ENCODE measurements at regions not wholly inside any gene's neighbourhood (a gene's known extent, or its start where the extent isn't known, plus 50 kb on each side); places are given as distances from the start of the nearest gene placed in this dataset.

- Mint-ChIP-seq H3K4me1 (peaks cover 3% of the 10 kb centered on the region), H3K27ac (no peak overlapping the region), H3K9me3 (peaks cover 14% of the 10 kb centered on the region), H3K36me3 (peaks cover 3% of the 10 kb centered on the region), H3K4me3 (no peak overlapping the region), H3K27me3 (ENCODE audit: insufficient read depth, low read depth) (no peaks in the 10 kb centered on the region)
- TF ChIP-seq EZH2 (IDR thresholded peaks at IDR 0.05) (no peak), EZH2phosphoT487 (IDR thresholded peaks at IDR 0.05) (no peak), CTCF (IDR thresholded peaks at IDR 0.05) (no peak)
- Histone ChIP-seq H4K20me1 (ENCODE audit: low read depth) (no peaks in the 10 kb centered on the region), H3K36me3 (no peaks in the 10 kb centered on the region), H3K4me1 (no peaks in the 10 kb centered on the region), H3K4me3 (no peak overlapping the region), H3K79me2 (ENCODE audit: low read depth) (no peaks in the 10 kb centered on the region), H3K9me3 (ENCODE audit: low read depth) (no peaks in the 10 kb centered on the region), H3K9ac (no peak overlapping the region), H3K27me3 (no peaks in the 10 kb centered on the region), H3K27ac (no peak overlapping the region), H3F3A (ENCODE audit: low read depth) (no peaks in the 10 kb centered on the region), H2AFZ (replicated peaks) (no peak overlapping the region), H3K4me2 (no peak overlapping the region)
- DNase-seq (ENCODE audit: low spot score) = no peak
Observed at GRCh38 chr9:80804873-80805272, 884.5 kb downstream of the TLE1 start.

DNA sequence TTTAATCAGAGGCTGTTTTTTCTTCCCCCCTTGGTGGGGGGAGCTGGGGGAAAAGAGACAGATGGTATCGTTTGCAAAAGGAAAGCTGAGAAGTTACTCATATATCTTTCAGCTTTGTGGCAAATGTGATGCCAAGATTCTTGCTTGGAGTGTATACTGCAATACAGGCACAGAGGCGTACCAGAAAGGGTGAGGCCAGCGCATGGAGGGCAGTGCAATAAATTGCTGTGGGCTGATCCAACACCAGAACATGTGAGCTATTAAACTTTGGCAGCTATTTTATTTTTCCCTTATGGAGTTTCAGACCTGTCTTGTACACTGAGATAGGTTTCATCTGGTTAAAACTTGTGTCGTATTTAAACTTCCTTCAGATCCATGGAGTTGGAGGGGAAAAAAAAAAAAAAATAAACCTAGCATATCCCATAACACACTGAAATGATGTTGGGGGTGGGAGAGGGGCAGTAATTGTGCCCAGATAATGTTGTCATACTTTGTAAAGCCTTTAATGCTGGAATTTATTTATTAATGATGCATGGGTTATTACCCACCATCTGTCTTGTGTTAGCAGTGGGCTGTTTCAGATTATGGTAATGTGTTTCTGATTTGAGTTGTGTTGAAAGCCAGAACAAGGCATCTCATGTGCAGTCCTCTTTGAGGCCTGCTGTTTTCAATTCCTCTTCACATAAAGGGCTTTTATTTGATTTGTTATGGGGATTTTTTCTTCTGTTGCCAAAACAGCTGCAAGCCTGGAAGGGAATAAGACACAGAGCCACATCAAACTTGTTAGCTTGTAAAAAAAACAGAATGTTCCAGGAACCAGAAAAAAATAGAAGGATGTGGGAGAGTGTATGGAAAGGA lies 891.3 kb downstream of the TLE1 start:
- Histone ChIP-seq H4K20me1 (ENCODE audit: low read depth) (no peaks in the 10 kb centered on the region), H2AFZ (replicated peaks) (no peak overlapping the region)
- H3K36me3 Mint-ChIP-seq = peaks cover 6% of the 10 kb centered on the region

DNA sequence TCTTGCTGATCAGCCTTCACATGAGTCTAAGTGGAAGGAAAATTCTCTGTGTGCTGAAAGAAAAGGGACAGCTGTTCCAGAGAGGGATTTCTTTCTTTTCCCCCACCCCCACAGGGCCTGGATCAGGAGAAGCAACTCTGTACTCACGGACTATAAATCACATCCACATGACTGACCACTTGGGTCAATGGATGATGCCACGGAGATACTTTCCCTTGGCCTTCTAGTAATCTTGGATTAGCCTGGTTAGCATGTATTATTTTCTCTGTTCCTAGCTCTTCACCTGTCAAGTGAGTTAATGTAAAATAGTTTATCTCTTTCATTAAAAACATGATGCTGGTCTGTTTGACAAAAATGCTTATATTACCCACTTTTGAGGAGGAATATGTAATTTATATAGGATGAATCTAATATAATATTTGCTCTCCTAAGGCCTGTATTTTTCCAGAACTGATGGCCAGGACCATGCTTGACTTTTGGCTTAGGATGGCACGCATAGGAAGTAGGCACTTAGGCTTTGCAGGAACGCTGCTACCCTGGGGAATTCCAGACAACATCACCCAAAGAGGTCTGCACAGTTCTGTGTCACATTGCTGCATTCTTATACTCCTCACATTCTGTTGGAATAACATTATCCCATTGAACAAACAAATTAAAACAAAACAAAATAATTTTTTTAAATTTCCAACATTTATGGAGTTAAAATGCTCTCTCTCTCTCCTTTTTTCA lies 892.1 kb downstream of the TLE1 start:
- peaks cover 6% of the 10 kb centered on the region for H3K36me3 Mint-ChIP-seq
- H3K27me3 Mint-ChIP-seq (ENCODE audit: insufficient read depth, low read depth) = peaks cover 3% of the 10 kb centered on the region
- no peak overlapping the region for H3K9ac ChIP-seq
- peak overlapping the region; percentile 49 for H3K27ac ChIP-seq
- no peaks in the 10 kb centered on the region for H3K27me3 ChIP-seq
- H3K4me1 ChIP-seq = peaks cover 29% of the 10 kb centered on the region
- H3K4me1 Mint-ChIP-seq = peaks cover 42% of the 10 kb centered on the region
- H3K36me3 ChIP-seq = no peaks in the 10 kb centered on the region
- H3K9me3 ChIP-seq (ENCODE audit: low read depth) = no peaks in the 10 kb centered on the region
- H3K4me3 Mint-ChIP-seq = peak overlapping the region; percentile 6
- no peaks in the 10 kb centered on the region for H4K20me1 ChIP-seq (ENCODE audit: low read depth)
- no peaks in the 10 kb centered on the region for H3K79me2 ChIP-seq (ENCODE audit: low read depth)
- peaks cover 12% of the 10 kb centered on the region for H3F3A ChIP-seq (ENCODE audit: low read depth)
- H3K4me3 ChIP-seq = no peak overlapping the region
- H3K4me2 ChIP-seq = peak overlapping the region; percentile 25
- TF ChIP-seq EZH2phosphoT487 (IDR thresholded peaks at IDR 0.05) (no peak), CTCF (IDR thresholded peaks at IDR 0.05) (no peak), EZH2 (IDR thresholded peaks at IDR 0.05) (no peak)
- peaks cover 16% of the 10 kb centered on the region for H3K9me3 Mint-ChIP-seq
- DNase-seq (ENCODE audit: low spot score) = peak; percentile 60
- H3K27ac Mint-ChIP-seq = peak overlapping the region; percentile 88
- no peak overlapping the region for H2AFZ ChIP-seq (replicated peaks)

More for the DNA sequence above, 891.3 kb downstream of the TLE1 start:
- Histone ChIP-seq H3K79me2 (ENCODE audit: low read depth) (no peaks in the 10 kb centered on the region), H3K27me3 (no peaks in the 10 kb centered on the region), H3K4me3 (no peak overlapping the region), H3K4me1 (peaks cover 29% of the 10 kb centered on the region), H3K9ac (no peak overlapping the region), H3K27ac (peak overlapping the region; percentile 72), H3K36me3 (no peaks in the 10 kb centered on the region), H3F3A (ENCODE audit: low read depth) (peaks cover 12% of the 10 kb centered on the region), H3K4me2 (peak overlapping the region; percentile 18), H3K9me3 (ENCODE audit: low read depth) (no peaks in the 10 kb centered on the region)
- no peak for TF ChIP-seq EZH2 (IDR thresholded peaks at IDR 0.05)
- TF ChIP-seq EZH2phosphoT487 (IDR thresholded peaks at IDR 0.05) = no peak
- no peak for TF ChIP-seq CTCF (IDR thresholded peaks at IDR 0.05)
- Mint-ChIP-seq H3K4me3 (peak overlapping the region; percentile 36), H3K9me3 (peaks cover 16% of the 10 kb centered on the region), H3K27me3 (ENCODE audit: insufficient read depth, low read depth) (peaks cover 3% of the 10 kb centered on the region), H3K27ac (peak overlapping the region; percentile 88), H3K4me1 (peaks cover 41% of the 10 kb centered on the region)
- DNase-seq (ENCODE audit: low spot score) = peak; percentile 16

All from neural progenitor cell (in vitro differentiated cells).